Natural killer cell (primary cell): ENCODE measurements at regions not wholly inside any gene's neighbourhood (a gene's known extent, or its start where the extent isn't known, plus 50 kb on each side); places are given as distances from the start of the nearest gene placed in this dataset.

Experiments used
- ATAC-seq, 3 donors: fragments of 150-1000 bp in 2 of 3; fragments of 200-7000 bp in 1 of 3; cut with Tn5 transposase; 1 replicate in 1 of 3; 2 replicates in 2 of 3; pipeline ENCODE4 v1.10.0; 2021; ENCODE audit warnings: mild to moderate bottlenecking in 2 of 3, moderate library complexity in 2 of 3
- DNase-seq, 2 donors: peaks; one replicate each; pipeline versions ENCODE4 v3.0.0 to v3.0.0-alpha.2; 2013 to 2021; ENCODE audit warnings: mixed read lengths in 1 of 2
- H3K27ac ChIP-seq: one replicate; pipeline ENCODE4 v1.5.1; 2013; ENCODE audit warnings: mild to moderate bottlenecking, low read length
- H3K27me3 ChIP-seq: one replicate; pipeline ENCODE4 v1.6.1; 2013; ENCODE audit warnings: low read length; ENCODE audit not compliant: control insufficient read depth, insufficient read depth
- H3K36me3 ChIP-seq: one replicate; pipeline ENCODE4 v1.6.1; 2013; ENCODE audit warnings: low read length; ENCODE audit not compliant: control insufficient read depth, insufficient read depth
- H3K4me1 ChIP-seq: one replicate; pipeline ENCODE4 v1.6.1; 2013; ENCODE audit warnings: low read length; ENCODE audit not compliant: control insufficient read depth, insufficient read depth
- H3K4me3 ChIP-seq: one replicate; pipeline ENCODE4 v1.5.1; 2013; ENCODE audit warnings: low read length
- H3K9me3 ChIP-seq: one replicate; pipeline ENCODE4 v1.6.1; 2013; ENCODE audit warnings: low read length; ENCODE audit not compliant: control insufficient read depth, insufficient read depth
- H3K27ac Mint-ChIP-seq, 2 donors: one replicate each; pipeline ENCODE4 v1.8.0; 2022; ENCODE audit warnings: mild to moderate bottlenecking in 2 of 2, mixed read lengths in 2 of 2, moderate library complexity in 1 of 2
- H3K27me3 Mint-ChIP-seq, 2 donors: one replicate each; pipeline ENCODE4 v1.8.0; 2022; ENCODE audit warnings: low read depth in 2 of 2, mixed read lengths in 2 of 2
- H3K36me3 Mint-ChIP-seq: one replicate; pipeline ENCODE4 v1.8.0; 2022; ENCODE audit warnings: mixed read lengths
- H3K4me1 Mint-ChIP-seq, 2 donors: one replicate each; pipeline ENCODE4 v1.8.0; 2022; ENCODE audit warnings: mixed read lengths in 2 of 2
- H3K4me3 Mint-ChIP-seq: one replicate; pipeline ENCODE4 v1.8.0; 2022; ENCODE audit warnings: mild to moderate bottlenecking, moderate library complexity, mixed read lengths
- H3K9me3 Mint-ChIP-seq, 2 donors: one replicate each; pipeline ENCODE4 v1.8.0; 2022; ENCODE audit warnings: mixed read lengths in 2 of 2
- WGBS: methylation state at CpG from one replicate; pipeline ENCODE4 v1.1.7; 2013; ENCODE audit warnings: missing lambda C conversion rate; ENCODE audit not compliant: insufficient coverage; 5-methylcytosine and 5-hydroxymethylcytosine counted together
- intact Hi-C: fragments of 100-400 bp; cut with micrococcal nuclease; formaldehyde crosslinking; loops from one replicate; pipeline ENCODE4 v1.14.2; 2022
- TF ChIP-seq, protein P1 (sequence below): fragments of 200-600 bp; IDR thresholded peaks from one replicate; pipeline ENCODE4 v1.8.0; 2022; ENCODE audit warnings: antibody characterized with exemption

DNA sequence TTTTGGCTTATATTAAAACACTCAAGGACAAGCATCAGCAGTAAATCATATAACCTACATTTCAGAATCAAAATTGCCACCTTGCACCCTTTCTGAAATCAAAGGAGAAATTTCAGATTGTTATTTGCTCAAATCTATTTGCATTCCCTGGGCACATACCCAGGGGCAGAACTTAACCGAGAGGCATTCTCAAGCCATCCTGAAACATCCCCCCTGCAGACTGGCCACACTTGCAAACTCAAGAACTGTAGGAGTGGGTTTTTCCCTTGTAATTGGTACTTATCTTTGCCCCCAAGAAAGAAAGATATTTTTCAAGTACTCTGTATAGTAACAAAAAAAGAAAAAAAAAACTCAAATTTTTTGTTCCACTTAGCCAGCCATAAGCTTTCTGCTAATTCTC is 213.6 kb upstream of the ESRRG start:
- H3K27me3 Mint-ChIP-seq, result no peaks in the 10 kb centered on the region
- H3K9me3 Mint-ChIP-seq, result peaks cover 6 to 11% of the 10 kb centered on the region in 2 donors
- H3K4me3 Mint-ChIP-seq, result no peak overlapping the region
- no peaks in the 10 kb centered on the region for H3K4me1 Mint-ChIP-seq
- no peak overlapping the region for H3K27ac Mint-ChIP-seq
- TF ChIP-seq, protein P1, sequence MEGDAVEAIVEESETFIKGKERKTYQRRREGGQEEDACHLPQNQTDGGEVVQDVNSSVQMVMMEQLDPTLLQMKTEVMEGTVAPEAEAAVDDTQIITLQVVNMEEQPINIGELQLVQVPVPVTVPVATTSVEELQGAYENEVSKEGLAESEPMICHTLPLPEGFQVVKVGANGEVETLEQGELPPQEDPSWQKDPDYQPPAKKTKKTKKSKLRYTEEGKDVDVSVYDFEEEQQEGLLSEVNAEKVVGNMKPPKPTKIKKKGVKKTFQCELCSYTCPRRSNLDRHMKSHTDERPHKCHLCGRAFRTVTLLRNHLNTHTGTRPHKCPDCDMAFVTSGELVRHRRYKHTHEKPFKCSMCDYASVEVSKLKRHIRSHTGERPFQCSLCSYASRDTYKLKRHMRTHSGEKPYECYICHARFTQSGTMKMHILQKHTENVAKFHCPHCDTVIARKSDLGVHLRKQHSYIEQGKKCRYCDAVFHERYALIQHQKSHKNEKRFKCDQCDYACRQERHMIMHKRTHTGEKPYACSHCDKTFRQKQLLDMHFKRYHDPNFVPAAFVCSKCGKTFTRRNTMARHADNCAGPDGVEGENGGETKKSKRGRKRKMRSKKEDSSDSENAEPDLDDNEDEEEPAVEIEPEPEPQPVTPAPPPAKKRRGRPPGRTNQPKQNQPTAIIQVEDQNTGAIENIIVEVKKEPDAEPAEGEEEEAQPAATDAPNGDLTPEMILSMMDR, result no peak
- H3K27me3 ChIP-seq, result no peaks in the 10 kb centered on the region
- H3K4me3 ChIP-seq, result no peak overlapping the region
- 100% methylated on average over 1 of the region's 1 CpG for WGBS
- intact Hi-C loops, result no loop called here
- no peaks in the 10 kb centered on the region for H3K9me3 ChIP-seq
- no peaks in the 10 kb centered on the region for H3K4me1 ChIP-seq
- no peak for DNase-seq
- H3K36me3 ChIP-seq, result no peaks in the 10 kb centered on the region
- H3K36me3 Mint-ChIP-seq, result no peaks in the 10 kb centered on the region
- no peak overlapping the region for H3K27ac ChIP-seq
- ATAC-seq, result no peak

DNA sequence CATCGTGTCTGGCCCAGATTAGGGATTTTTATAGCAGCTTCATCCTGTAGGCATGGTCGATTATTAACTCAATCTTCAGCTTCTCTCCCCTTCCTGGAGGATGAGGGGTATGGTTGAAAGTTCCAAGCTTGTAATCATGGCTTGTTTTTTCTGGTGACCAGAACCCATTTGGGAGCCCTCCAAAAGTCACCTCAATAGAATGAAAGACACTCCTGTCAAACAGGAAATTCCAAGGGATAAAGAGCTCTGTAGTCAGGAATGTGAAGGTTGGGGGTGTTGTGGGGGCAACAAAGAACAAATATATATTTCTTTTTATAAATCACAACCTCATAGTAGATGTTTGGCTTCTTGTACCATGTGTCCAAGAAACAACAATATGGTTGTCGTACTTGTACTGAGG is 212.7 kb upstream of the ESRRG start:
- 100% methylated on average over 1 of the region's 3 CpGs for whole genome bisulfite sequencing
- Histone ChIP-seq H3K27me3 (no peaks in the 10 kb centered on the region), H3K27ac (no peak overlapping the region), H3K4me3 (no peak overlapping the region), H3K36me3 (no peaks in the 10 kb centered on the region), H3K4me1 (no peaks in the 10 kb centered on the region), H3K9me3 (no peaks in the 10 kb centered on the region)
- Mint-ChIP-seq H3K4me1 (no peaks in the 10 kb centered on the region), H3K27ac (no peak overlapping the region), H3K27me3 (no peaks in the 10 kb centered on the region), H3K36me3 (no peaks in the 10 kb centered on the region), H3K9me3 (peaks cover 6 to 11% of the 10 kb centered on the region in 2 donors), H3K4me3 (no peak overlapping the region)
- TF ChIP-seq, protein P1, result no peak
- intact Hi-C loops, result no loop called here
- ATAC-seq, result no peak
- DNase-seq, result no peak

DNA sequence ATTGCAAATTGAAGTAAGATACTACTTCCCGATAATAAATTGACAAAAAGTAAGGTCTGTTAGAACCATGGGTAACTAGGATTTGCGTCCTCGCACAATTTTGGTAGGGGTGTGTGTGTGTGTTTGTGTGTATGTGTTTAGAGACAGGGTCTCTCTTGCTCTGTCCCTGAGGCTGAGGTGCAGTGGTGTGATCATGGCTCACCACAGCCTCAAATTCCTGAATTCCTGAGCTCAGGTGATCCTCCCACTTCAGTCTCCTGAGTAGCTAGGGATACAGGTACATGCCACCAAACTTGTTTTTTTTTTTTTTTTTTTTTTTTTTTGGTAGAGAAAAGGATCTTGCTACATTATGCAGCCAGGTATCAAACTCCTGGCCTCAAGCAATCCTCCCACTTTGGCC is 209.2 kb upstream of the ESRRG start:
- H3K27me3 ChIP-seq, result no peaks in the 10 kb centered on the region
- no peaks in the 10 kb centered on the region for H3K36me3 Mint-ChIP-seq
- TF ChIP-seq, protein P1, result no peak
- no peaks in the 10 kb centered on the region for H3K9me3 ChIP-seq
- peaks cover 2 to 4% of the 10 kb centered on the region in 2 donors for H3K9me3 Mint-ChIP-seq
- H3K4me3 Mint-ChIP-seq, result no peak overlapping the region
- no peaks in the 10 kb centered on the region for H3K4me1 ChIP-seq
- no peak overlapping the region for H3K4me3 ChIP-seq
- no peak overlapping the region for H3K27ac Mint-ChIP-seq
- intact Hi-C loops, result no loop called here
- WGBS, result 94% methylated on average over 3 of the region's 3 CpGs
- no peaks in the 10 kb centered on the region for H3K4me1 Mint-ChIP-seq
- no peaks in the 10 kb centered on the region for H3K27me3 Mint-ChIP-seq
- no peak overlapping the region for H3K27ac ChIP-seq
- no peak for ATAC-seq
- H3K36me3 ChIP-seq, result no peaks in the 10 kb centered on the region
- DNase-seq, result no peak

DNA sequence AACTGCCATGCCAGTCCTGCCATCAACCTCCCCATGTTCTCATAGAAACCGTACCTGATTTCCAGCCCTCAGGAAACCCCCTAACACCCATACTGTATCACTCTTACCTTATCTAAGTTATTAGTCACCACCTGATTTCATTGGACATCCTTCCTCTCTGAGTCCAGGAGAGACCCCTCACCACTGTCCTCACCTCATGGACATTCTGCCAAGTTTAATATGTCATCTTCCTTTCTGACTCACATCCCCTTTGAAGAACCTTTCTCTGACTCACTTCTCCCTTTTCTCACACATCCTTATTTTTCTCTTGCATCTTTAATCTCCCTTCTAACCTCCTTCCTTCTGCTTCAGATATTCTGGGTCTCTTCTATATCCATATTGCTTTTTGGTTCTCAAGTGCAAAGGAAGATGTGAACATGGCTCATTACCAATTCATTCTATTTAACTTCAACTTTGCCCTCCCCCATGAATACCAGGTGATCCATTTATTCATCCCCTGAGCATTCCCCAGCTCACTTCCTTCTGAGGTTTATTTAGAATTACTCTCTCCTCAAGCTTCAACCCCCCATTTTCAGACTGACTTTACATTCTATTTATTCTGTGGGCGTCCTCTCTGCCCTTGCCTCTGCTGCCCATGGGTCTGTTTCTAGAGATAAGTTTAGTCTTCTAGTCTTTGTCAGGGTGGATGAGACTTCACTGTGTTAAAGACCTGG is 206.8 kb upstream of the ESRRG start:
- WGBS, result 83% methylated on average over 1 of the region's 2 CpGs

More for the DNA sequence above, 206.8 kb upstream of the ESRRG start:
- H3K4me1 Mint-ChIP-seq, result no peaks in the 10 kb centered on the region
- no peaks in the 10 kb centered on the region for H3K27me3 Mint-ChIP-seq
- DNase-seq, result no peak
- no peaks in the 10 kb centered on the region for H3K36me3 Mint-ChIP-seq
- TF ChIP-seq, protein P1, result no peak
- H3K27ac Mint-ChIP-seq, result no peak overlapping the region
- no peak for ATAC-seq
- peaks cover 4 to 7% of the 10 kb centered on the region in 2 donors for H3K9me3 Mint-ChIP-seq
- Histone ChIP-seq H3K36me3 (no peaks in the 10 kb centered on the region), H3K4me1 (no peaks in the 10 kb centered on the region), H3K27ac (no peak overlapping the region), H3K27me3 (no peaks in the 10 kb centered on the region), H3K9me3 (peaks cover 6% of the 10 kb centered on the region), H3K4me3 (no peak overlapping the region)
- intact Hi-C loops, result no loop called here
- H3K4me3 Mint-ChIP-seq, result no peak overlapping the region
